ENCODE measurements at regions not wholly inside any gene's neighbourhood (a gene's known extent, or its start where the extent isn't known, plus 50 kb on each side); places are given as distances from the start of the nearest gene placed in this dataset.
"Not testable (repeated sequence)": the region's sequence is repeated elsewhere in the genome, so short reads cannot be mapped to it uniquely, and the experiment has no call there.

DNA sequence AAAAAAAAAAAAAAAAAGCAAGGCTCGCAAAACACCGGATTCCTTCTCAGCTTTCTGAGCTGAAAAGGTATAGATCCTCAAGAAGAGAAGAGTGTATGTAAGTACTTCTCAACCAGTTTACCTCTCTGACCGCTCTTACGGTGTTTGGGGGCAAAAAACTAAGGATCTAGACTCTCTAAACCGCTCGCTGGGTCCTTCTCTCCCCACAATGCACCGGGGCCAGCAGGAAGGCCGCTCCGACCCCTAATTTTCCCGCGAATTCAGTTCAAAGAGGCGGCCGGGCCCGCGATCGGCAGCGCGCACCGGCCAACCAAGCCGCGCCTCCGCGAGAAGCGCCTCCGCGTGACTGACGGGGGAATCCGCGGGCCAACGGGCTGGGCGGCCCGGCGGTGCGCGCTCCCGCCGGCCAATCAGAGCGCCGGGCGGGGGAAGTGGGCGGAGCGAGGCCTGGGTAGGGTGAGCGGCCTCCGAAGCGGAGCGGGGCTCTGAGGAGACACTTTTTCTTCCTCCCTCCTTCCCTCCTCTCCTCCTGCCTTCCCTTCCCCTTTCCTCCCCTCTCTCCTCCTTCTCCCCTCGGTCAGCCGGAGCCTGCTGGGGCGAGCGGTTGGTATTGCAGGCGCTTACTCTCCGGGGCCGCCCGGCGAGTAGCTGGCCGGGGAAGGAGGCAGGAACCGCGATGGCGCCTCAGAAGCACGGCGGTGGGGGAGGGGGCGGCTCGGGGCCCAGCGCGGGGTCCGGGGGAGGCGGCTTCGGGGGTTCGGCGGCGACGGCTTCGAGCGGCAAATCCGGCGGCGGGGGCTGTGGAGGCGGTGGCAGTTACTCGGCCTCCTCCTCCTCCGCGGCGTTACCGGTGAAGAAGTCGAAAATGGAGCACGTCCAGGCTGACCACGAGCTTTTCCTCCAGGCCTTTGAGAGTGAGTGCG lies 93.0 kb downstream of the CRLF3 start:
- DNase-seq, result peak; percentile 77 to 95

- DNase-seq, result not testable (repeated sequence)
These were observed 93.7 kb downstream of the CRLF3 start for GRCh38 chr17:30730837-30731209.

DNA sequence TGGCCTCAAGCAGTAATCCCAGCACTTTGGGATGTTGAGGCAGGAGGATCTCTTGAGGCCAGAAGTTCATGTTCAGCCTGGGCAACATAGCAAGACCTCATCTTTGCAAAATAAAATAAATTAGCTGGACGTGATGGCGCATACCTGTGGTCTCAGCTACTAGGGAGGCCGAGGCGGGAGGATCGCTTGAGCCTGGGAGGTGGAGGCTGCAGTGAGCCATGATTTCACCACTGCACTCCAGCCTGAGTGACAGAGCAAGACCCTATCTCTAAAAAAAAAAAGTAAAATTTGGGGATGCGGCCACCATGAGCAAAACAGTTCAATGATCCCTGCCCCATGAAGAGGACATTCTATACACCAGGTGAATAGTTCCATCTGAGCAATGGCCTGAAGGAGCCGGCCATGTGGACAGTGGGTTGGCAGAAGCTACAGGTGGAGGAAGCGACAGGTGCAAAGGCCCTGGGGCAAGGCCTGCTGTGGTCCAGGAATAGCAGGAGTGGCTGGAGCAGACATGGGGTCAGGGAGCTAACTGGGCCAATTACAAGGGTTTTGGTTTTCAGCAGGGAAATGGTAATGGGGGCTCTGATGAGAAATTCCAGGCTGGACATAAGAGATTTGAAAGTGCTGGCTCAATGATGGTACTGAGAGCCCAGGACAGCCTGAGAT lies 94.2 kb downstream of the CRLF3 start:
- DNase-seq, result not testable (repeated sequence)

DNA sequence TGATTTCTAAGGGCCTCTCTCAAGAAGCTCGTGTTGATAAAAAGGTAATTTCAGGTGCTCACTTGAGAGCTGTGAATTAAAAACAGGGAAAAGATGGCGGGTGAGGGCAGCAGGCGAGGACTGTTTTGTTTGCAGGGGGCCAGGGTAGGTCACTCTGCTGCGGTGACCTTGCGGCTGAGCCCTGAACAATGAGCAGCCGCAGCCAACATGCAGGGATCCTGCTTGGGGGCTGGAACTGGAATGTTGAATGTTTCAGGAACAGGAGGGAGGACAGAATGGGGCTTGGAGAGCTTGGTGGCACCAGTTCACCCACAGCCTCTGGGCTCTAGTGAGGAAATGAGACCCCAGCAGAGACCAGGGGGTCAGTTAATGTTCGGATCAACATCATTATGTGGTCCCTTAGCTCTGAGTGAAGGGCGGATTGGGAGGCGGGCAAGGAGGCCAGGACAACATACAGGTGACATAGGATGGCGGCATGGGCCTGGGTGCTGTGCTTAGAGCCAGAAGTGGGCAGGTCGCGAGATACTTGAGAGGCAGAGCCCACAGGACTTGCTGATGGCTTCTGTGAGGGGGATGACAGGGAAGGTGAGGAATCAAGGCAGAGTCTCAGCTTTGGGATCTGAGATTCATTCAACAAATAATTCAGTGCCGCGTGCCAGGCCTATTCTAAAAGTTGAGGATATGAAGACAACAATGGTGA lies 94.9 kb downstream of the CRLF3 start:
- DNase-seq, result not testable (repeated sequence)

GRCh38 chr17:30727517-30727916 lies 97.0 kb downstream of the CRLF3 start:
- DNase-seq, result not testable (repeated sequence)

DNA sequence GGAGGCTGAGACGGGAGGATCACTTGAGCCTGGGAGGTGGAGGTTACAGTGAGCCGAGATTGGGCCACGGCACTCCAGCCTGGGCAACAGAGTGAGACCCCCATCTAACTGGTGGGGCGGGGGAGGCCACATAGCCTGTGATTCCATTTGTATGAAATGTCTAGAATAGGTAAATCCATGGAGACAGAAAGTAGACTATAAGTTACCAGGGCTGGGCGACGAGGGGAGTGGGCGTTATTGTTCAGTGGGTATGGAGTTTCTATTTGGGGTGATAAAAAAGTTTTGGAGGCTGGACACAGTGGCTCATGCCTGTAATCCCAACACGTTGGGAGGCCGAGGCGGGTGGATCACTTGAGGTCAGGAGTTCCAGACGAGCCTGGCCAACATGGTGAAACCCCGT lies 97.8 kb downstream of the CRLF3 start:
- not testable (repeated sequence) for DNase-seq

DNA sequence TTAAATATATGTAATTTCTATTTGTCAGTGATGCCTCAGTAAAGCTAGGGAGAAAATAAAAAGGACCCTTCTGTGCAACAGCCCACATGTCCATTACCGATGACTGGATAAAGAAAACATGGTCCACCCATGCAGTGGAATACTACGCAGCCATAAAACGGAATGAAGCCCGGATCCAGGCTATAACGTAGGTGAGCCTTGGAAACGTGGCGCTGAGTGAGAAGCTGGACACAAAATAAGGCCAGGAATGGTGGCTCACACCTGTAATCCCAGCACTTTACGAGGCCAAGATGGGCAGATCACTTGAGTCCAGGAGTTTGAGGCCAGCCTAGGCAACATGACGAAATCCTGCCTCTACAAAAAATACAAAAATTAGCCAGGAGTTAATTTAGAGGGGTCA lies 98.2 kb downstream of the CRLF3 start:
- DNase-seq, result not testable (repeated sequence)

DNA sequence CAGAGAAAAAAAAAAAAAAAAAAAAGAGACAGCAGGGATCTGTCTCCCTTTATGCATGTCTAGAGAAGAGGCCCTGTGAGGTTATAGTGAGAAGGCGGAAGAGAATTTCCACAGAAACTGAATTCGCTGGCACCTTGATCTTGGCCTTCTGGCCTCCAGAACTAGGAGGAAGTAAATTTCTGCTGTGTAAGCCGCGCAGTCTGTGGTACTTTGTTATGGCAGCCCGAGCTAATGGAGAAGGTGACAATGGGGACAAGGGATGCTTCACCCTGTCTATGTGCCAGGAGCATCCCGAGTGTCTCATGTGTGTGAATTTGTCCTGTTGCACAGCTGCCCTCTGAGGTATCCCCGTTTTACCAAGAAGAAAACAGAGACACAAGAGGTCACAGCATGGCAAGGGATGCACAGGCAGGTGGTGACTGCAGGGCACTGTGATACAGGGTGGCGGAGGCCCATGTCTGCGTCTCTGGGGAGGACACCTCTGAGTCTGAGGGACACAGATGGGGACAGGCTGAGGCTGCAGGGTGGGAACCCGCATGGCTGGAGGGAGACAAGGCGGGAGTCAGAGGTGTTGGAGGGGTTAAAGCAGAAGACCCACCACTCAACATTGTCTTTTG lies 100.3 kb downstream of the CRLF3 start:
- not testable (repeated sequence) for DNase-seq

DNA sequence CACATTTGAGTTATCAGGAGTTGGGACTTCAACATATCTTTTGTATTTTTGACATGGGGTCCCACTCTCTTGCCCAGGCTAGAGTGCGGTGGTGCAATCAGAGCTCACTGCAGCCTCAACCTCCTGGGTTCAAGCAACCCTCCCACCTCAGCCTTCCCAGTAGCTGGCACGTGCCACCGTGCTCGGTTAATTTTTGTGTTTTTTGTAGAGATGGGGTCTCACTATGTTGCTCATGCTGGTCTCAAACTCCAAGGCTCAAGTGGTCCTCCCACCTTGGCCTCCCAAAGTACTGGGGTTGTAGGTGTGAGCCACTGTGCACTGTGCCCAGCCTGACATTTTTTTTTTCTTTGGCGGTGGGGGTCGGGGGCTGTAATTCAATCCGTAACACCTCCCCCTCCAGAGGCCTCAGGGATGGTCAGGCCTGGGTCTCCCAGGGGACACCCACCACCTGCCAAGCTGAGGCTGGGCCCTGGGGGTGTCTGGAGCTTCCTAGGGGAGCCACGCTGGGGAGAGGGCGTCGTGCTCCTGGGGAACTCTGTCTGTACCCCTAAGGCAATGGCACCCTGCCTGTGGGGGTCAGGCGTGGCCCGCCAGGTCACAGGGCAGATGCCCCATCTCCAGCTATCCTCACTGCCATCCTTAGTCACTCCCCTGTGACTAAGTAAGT lies 102.2 kb downstream of the CRLF3 start:
- not testable (repeated sequence) for DNase-seq

- DNase-seq, result not testable (repeated sequence)
These were observed 103.5 kb downstream of the CRLF3 start for GRCh38 chr17:30720971-30721370.

- DNase-seq, result no peak
These were observed 104.5 kb downstream of the CRLF3 start for GRCh38 chr17:30720013-30720471.

GRCh38 chr17:30719131-30719973 lies 105.1 kb downstream of the CRLF3 start:
- DNase-seq, result peak; percentile 49 to 84

- not testable (repeated sequence) for DNase-seq
These were observed 105.8 kb downstream of the CRLF3 start for GRCh38 chr17:30718691-30719090.

GRCh38 chr17:30718099-30718447 lies 106.4 kb downstream of the CRLF3 start:
- not testable (repeated sequence) for DNase-seq

DNA sequence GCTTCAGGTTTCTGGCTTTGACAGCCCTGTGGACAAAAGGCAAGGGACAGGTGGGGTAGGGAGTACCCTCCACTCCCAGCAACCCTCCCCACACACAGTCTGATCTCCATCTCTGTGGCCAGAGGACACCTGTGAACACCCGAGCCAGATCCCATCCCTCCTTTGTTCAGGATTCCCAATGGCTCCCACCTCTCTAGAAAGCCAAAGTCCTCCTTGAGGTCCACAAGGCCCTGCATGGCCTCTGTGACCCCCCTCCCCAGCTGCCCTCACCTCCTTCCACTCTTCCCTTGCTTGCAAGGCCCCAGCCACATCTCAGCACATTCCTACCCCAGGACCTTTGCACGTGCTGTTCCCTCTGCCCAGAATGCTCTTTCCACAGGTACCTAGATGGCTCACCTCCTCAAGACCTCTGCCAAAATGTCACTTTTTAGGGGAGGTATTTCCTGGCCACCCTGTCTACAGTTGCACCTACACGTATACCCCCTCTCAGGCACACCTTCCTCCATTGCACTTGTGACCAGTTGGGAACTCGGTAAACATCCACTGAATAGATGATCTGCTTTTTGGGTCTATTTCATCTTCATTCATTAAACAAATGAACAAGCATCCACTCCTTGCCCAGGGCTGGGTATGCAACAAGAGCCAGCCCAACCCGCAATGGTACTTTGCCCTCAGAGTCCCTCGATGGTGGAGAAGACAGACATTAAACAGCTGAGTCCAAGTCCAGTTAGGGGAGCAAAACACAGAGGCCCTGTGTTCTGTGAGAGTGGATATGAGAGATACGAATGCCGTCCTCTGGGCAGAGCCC lies 107.0 kb downstream of the CRLF3 start:
- DNase-seq, result no peak

GRCh38 chr17:30716461-30717290 lies 107.8 kb downstream of the CRLF3 start:
- no peak for DNase-seq

DNA sequence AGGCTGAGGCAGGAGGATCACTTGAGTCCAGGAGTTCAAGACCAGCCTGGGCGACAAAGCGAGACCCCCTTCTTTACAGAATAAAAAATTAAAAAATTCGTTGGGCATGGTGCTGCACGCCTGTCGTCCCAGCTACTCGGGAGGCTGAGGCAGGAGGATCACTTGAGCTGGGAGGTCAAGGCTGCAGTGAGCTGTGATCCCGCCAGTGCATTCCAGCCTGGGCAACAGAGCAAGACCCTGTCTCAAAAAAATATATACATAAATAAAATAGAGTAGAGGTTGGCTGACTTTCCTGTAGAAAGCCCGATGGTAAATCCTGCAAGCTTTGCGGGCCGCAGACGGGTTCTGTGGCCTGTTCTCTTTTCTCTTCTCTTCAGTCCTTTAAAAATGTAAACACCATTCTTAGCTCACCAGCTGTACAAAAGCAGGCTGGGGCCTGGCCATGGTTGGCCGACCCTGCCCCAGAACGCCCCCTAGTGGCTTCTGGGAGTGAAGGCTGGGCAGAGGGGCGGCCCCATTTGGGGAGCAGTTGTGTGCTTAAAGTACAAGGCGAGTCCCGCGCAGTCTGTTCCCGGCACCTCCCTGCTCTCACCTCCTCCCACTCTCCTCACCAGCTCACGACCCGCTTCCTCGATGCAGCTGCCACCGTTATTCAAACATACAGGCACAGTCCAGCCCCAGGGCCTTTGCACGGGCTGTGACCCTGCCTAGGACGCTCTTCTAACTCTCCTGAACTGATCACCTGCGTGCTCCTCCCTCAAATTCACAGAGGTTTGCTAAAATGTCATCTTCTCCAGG lies 109.5 kb downstream of the CRLF3 start:
- DNase-seq, result peak; percentile 41 to 68

DNA sequence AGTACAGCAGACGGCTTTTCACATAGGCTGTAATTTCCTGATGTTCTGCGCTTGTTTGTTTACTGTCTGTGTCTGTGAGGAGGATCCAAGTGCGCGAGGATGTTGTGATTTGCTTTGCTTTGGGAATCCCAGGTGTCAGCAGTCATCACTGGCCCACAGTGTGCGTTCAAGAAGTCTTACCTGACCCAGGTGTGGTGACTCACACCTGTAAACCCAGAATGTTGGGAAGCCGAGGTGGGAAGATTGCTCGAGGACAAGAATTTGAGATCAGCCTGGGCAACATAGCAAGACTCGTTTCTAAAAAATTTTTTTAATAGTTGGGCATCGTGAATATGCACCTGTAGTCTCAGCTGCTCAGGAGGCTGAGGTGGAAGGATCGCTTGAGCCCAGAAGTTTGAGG lies 110.7 kb downstream of the CRLF3 start:
- not testable (repeated sequence) for DNase-seq

- DNase-seq, result not testable (repeated sequence)
These were observed 111.6 kb downstream of the CRLF3 start for GRCh38 chr17:30712859-30713258.
